Natural killer cell (primary cell): ENCODE measurements at regions not wholly inside any gene's neighbourhood (a gene's known extent, or its start where the extent isn't known, plus 50 kb on each side); places are given as distances from the start of the nearest gene placed in this dataset.

Experiments
- ATAC-seq, 3 donors: fragments of 150-1000 bp in 2 of 3; fragments of 200-7000 bp in 1 of 3; cut with Tn5 transposase; 1 replicate in 1 of 3; 2 replicates in 2 of 3; pipeline ENCODE4 v1.10.0; 2021; ENCODE audit warnings: mild to moderate bottlenecking in 2 of 3, moderate library complexity in 2 of 3
- DNase-seq, 2 donors: peaks; one replicate each; pipeline versions ENCODE4 v3.0.0 to v3.0.0-alpha.2; 2013 to 2021; ENCODE audit warnings: mixed read lengths in 1 of 2
- H3K27ac ChIP-seq: one replicate; pipeline ENCODE4 v1.5.1; 2013; ENCODE audit warnings: mild to moderate bottlenecking, low read length
- H3K27me3 ChIP-seq: one replicate; pipeline ENCODE4 v1.6.1; 2013; ENCODE audit warnings: low read length; ENCODE audit not compliant: control insufficient read depth, insufficient read depth
- H3K36me3 ChIP-seq: one replicate; pipeline ENCODE4 v1.6.1; 2013; ENCODE audit warnings: low read length; ENCODE audit not compliant: control insufficient read depth, insufficient read depth
- H3K4me1 ChIP-seq: one replicate; pipeline ENCODE4 v1.6.1; 2013; ENCODE audit warnings: low read length; ENCODE audit not compliant: control insufficient read depth, insufficient read depth
- H3K4me3 ChIP-seq: one replicate; pipeline ENCODE4 v1.5.1; 2013; ENCODE audit warnings: low read length
- H3K9me3 ChIP-seq: one replicate; pipeline ENCODE4 v1.6.1; 2013; ENCODE audit warnings: low read length; ENCODE audit not compliant: control insufficient read depth, insufficient read depth
- H3K27ac Mint-ChIP-seq, 2 donors: one replicate each; pipeline ENCODE4 v1.8.0; 2022; ENCODE audit warnings: mild to moderate bottlenecking in 2 of 2, mixed read lengths in 2 of 2, moderate library complexity in 1 of 2
- H3K27me3 Mint-ChIP-seq, 2 donors: one replicate each; pipeline ENCODE4 v1.8.0; 2022; ENCODE audit warnings: low read depth in 2 of 2, mixed read lengths in 2 of 2
- H3K36me3 Mint-ChIP-seq: one replicate; pipeline ENCODE4 v1.8.0; 2022; ENCODE audit warnings: mixed read lengths
- H3K4me1 Mint-ChIP-seq, 2 donors: one replicate each; pipeline ENCODE4 v1.8.0; 2022; ENCODE audit warnings: mixed read lengths in 2 of 2
- H3K4me3 Mint-ChIP-seq: one replicate; pipeline ENCODE4 v1.8.0; 2022; ENCODE audit warnings: mild to moderate bottlenecking, moderate library complexity, mixed read lengths
- H3K9me3 Mint-ChIP-seq, 2 donors: one replicate each; pipeline ENCODE4 v1.8.0; 2022; ENCODE audit warnings: mixed read lengths in 2 of 2
- CTCF ChIP-seq: fragments of 200-600 bp; IDR thresholded peaks from one replicate; pipeline ENCODE4 v1.8.0; 2022; ENCODE audit warnings: antibody characterized with exemption
- WGBS: methylation state at CpG from one replicate; pipeline ENCODE4 v1.1.7; 2013; ENCODE audit warnings: missing lambda C conversion rate; ENCODE audit not compliant: insufficient coverage; 5-methylcytosine and 5-hydroxymethylcytosine counted together
- intact Hi-C: fragments of 100-400 bp; cut with micrococcal nuclease; formaldehyde crosslinking; loops from one replicate; pipeline ENCODE4 v1.14.2; 2022

DNA sequence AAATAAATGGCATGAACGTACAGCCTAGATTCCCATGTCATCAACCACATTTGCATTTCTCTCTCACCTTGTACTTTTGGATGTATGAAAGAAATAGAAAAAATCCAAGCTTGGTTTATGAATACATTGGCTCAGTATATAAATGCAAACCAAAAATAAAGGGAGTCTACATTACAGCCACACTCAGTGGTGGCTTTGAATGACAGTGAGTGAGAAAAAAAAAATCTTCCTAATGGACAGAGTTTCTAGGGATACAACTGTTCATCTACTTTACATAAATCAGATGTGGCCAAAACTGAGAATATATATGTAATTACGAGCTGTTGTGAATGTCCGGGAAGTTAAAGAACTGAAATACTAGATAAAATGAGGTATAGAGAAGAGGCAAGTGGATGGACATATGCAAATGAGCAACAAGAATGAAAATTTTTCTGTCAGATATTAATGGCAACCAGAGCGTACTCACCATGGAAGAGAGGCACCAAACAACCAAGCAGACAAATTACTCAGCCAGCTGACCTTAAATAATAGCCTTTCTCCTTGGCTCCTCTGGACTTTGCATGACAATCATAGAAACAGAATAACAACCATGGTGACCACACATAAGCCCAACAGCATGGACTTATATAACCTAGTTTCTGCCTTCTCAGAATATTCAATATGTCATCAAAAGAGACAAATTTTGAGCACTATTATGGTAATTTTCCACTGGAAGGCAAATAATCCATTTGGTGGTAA lies 1305.8 kb downstream of the OTOL1 start:
- no peaks in the 10 kb centered on the region for H3K4me1 ChIP-seq
- no peaks in the 10 kb centered on the region for H3K9me3 ChIP-seq
- intact Hi-C loops: no loop called here
- ATAC-seq: no peak
- no peak for TF ChIP-seq CTCF
- H3K27ac ChIP-seq: no peak overlapping the region
- H3K27me3 ChIP-seq: no peaks in the 10 kb centered on the region
- no peaks in the 10 kb centered on the region for H3K36me3 Mint-ChIP-seq
- no CpG with 5 or more reads among the region's 4 CpGs for WGBS
- H3K4me3 Mint-ChIP-seq: no peak overlapping the region
- H3K9me3 Mint-ChIP-seq: peaks cover 2 to 9% of the 10 kb centered on the region in 2 donors
- no peaks in the 10 kb centered on the region for H3K36me3 ChIP-seq
- no peak for DNase-seq
- H3K4me1 Mint-ChIP-seq: no peaks in the 10 kb centered on the region
- no peaks in the 10 kb centered on the region for H3K27me3 Mint-ChIP-seq
- H3K27ac Mint-ChIP-seq: no peak overlapping the region
- no peak overlapping the region for H3K4me3 ChIP-seq

- H3K36me3 ChIP-seq: no peaks in the 10 kb centered on the region
- no peaks in the 10 kb centered on the region for H3K36me3 Mint-ChIP-seq
- H3K27me3 ChIP-seq: no peaks in the 10 kb centered on the region
- no peaks in the 10 kb centered on the region for H3K4me1 ChIP-seq
- H3K4me3 ChIP-seq: no peak overlapping the region
- intact Hi-C loops: no loop called here
- H3K9me3 ChIP-seq: no peaks in the 10 kb centered on the region
- ATAC-seq (no peak), DNase-seq (no peak)
- no peaks in the 10 kb centered on the region for H3K27me3 Mint-ChIP-seq
- H3K27ac ChIP-seq: no peak overlapping the region
- TF ChIP-seq CTCF: no peak
- H3K4me1 Mint-ChIP-seq: no peaks in the 10 kb centered on the region
- H3K4me3 Mint-ChIP-seq: no peak overlapping the region
- H3K9me3 Mint-ChIP-seq: peaks cover 4 to 5% of the 10 kb centered on the region in 2 donors
- no peak overlapping the region for H3K27ac Mint-ChIP-seq
These were observed 1314.2 kb downstream of the OTOL1 start for GRCh38 chr3:162810776-162811175.

DNA sequence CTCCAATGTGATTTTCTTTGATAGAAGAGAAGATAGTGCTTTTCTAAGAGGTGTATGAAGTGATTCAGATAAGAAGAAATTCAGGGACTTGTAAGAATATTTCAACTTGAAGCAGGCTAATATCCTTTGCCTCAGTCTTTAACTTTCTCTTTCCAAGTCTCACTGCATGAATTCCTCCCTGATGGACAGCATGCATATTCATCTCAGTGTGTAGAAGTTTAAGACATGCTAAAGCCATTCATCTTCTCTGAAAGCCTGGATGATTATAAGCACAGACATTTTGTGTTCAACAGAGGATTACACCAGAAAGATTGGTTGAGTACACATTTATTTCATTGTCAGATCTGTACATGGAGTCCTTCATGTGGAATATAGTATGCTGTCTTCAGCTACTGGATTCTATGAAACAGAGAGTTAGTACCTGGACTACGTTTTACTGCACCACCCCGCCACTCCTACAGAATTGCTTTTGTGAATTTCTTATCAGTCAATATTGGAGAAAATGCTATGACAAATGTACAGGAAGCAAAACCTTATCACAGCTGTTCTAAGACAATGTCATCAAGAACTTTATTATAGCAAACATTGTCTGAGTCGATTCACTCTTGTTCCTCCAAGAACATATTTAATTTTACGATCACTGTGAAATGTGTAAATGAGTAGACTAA lies 1346.1 kb downstream of the OTOL1 start:
- no peak for ATAC-seq
- Histone ChIP-seq H3K4me1 (no peaks in the 10 kb centered on the region), H3K27me3 (no peaks in the 10 kb centered on the region), H3K9me3 (peaks cover 6% of the 10 kb centered on the region), H3K36me3 (no peaks in the 10 kb centered on the region), H3K4me3 (no peak overlapping the region), H3K27ac (no peak overlapping the region)
- Mint-ChIP-seq H3K9me3 (peaks cover 4 to 8% of the 10 kb centered on the region in 2 donors), H3K4me1 (no peaks in the 10 kb centered on the region), H3K4me3 (no peak overlapping the region), H3K36me3 (no peaks in the 10 kb centered on the region), H3K27ac (no peak overlapping the region), H3K27me3 (no peaks in the 10 kb centered on the region)
- no peak for TF ChIP-seq CTCF
- no CpG with 5 or more reads among the region's 4 CpGs for WGBS
- no peak for DNase-seq
- intact Hi-C loops: loop anchor here (10.0 kb wide), 1 partner anchor 58 kb away; no protein-coding TSS in a partner anchor
